ENCODE measurements at regions not wholly inside any gene's neighbourhood (a gene's known extent, or its start where the extent isn't known, plus 50 kb on each side); places are given as distances from the start of the nearest gene placed in this dataset.

DNA sequence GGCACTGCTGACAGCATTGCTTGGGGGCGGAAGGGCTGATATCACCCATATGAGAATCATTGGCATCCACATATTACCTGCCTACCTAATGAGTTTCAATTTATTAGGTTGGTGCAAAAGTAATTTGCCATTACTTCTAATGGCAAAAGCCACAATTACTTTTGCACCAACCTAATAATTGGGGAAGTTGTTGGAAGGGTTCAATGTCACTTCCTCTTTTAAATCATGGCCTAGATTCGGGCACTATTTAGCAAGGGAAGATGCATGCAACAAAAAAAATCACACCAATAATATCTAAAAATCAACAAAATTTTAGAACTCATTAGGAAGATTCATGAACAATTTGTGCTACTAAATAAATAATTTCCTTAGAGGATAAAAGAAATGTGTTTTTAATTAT is 56.0 kb upstream of the AGTR1 start:
- TF ChIP-seq LEF1 (IDR thresholded peaks at IDR 0.05; ENCODE audit: borderline replicate concordance) (no peak), ELF4 (IDR thresholded peaks at IDR 0.05) (no peak), SP1 (IDR thresholded peaks at IDR 0.05) (no peak), NFRKB (IDR thresholded peaks at IDR 0.05) (no peak), CTBP1 (IDR thresholded peaks at IDR 0.05; ENCODE audit: borderline replicate concordance) (no peak), TARDBP (IDR thresholded peaks at IDR 0.05) (no peak), ARNT (IDR thresholded peaks at IDR 0.05) (no peak)

Data from HEK293T (cell line).